ENCODE measurements at regions not wholly inside any gene's neighbourhood (a gene's known extent, or its start where the extent isn't known, plus 50 kb on each side); places are given as distances from the start of the nearest gene placed in this dataset.

DNA sequence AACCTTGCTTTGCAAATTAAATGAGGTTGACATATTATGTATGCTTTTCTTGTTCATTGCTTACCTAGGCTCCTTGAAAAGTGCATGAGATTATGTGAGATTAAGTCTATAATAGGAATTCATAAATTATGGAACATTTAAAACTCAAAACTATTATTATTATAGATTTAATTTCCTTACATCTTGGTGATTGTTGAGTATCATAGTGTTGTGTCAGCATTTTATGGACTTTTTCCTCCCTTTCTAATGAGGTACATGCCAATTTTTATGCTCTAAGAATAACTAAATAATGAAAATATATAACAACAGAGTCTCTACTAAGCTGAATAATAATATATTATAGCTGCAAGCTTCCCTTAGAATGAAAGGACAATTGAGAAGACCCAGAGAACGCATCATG lies 848.8 kb upstream of the AADAT start:
- no peak for DNase-seq
- CTCF ChIA-PET: no interaction called here
- no peak overlapping the region for H2AFZ ChIP-seq (ENCODE audit: insufficient read depth, low read depth, low read length, poor library complexity, severe bottlenecking)
- H3K9ac ChIP-seq (ENCODE audit: low read length): no peak overlapping the region
- TF ChIP-seq CTCF (IDR thresholded peaks at IDR 0.05) (no peak), EZH2 (IDR thresholded peaks at IDR 0.05; ENCODE audit: borderline replicate concordance, insufficient read depth, low read depth, low read length, poor library complexity, severe bottlenecking) (no peak)
- Mint-ChIP-seq H3K27ac (no peak overlapping the region), H3K9me3 (ENCODE audit: insufficient read depth) (peaks cover 7% of the 10 kb centered on the region), H3K27me3 (no peaks in the 10 kb centered on the region), H3K4me3 (no peak overlapping the region), H3K4me1 (no peaks in the 10 kb centered on the region)
- no peak overlapping the region for H3K4me3 ChIP-seq (ENCODE audit: control extremely low read depth in 1 of 5, extremely low read depth in 1 of 5, insufficient read depth in 1 of 5, low read depth in 2 of 5, low read length in 4 of 5)
- no peaks in the 10 kb centered on the region for H3K4me1 ChIP-seq (ENCODE audit: control insufficient read depth in 2 of 2, insufficient read depth in 2 of 2, low read length in 2 of 2)
- intact Hi-C loops (cut with micrococcal nuclease): no loop called here
- no peaks in the 10 kb centered on the region for H3K36me3 ChIP-seq (replicated peaks in 1 of 2; ENCODE audit: control extremely low read depth in 1 of 2, control insufficient read depth in 1 of 2, extremely low read depth in 1 of 2, insufficient read depth in 2 of 2, low read length in 1 of 2)
- H3K27ac ChIP-seq (ENCODE audit: low read length in 2 of 2): no peak overlapping the region
- no peaks in the 10 kb centered on the region for H4K20me1 ChIP-seq (ENCODE audit: control insufficient read depth, insufficient read depth, low read length, poor library complexity, severe bottlenecking)
- no peaks in the 10 kb centered on the region for H3K79me2 ChIP-seq (ENCODE audit: control insufficient read depth, insufficient read depth, low read length)
- no CpG with 5 or more reads among the region's 1 CpG for WGBS (ENCODE audit: insufficient coverage)
- no peak overlapping the region for H3K4me2 ChIP-seq (replicated peaks; ENCODE audit: low read depth, low read length, poor library complexity, severe bottlenecking)
- peaks cover 0 to 5% (median 0%) of the 10 kb centered on the region in 3 donors for H3K9me3 ChIP-seq (ENCODE audit: control extremely low read depth in 1 of 3, control insufficient read depth in 2 of 3, insufficient read depth in 1 of 3, low read length in 2 of 3)
- ATAC-seq (ENCODE audit: low read depth): no peak
- POLR2A ChIA-PET: no interaction called here
- no peaks in the 10 kb centered on the region for H3K27me3 ChIP-seq (replicated peaks in 1 of 4; ENCODE audit: control extremely low read depth in 1 of 4, control insufficient read depth in 3 of 4, insufficient read depth in 4 of 4, low read length in 3 of 4)

GRCh38 chr4:170931321-170931720 lies 841.6 kb upstream of the AADAT start:
- Mint-ChIP-seq H3K4me3 (no peak overlapping the region), H3K27ac (no peak overlapping the region), H3K9me3 (ENCODE audit: insufficient read depth) (no peaks in the 10 kb centered on the region), H3K27me3 (no peaks in the 10 kb centered on the region), H3K4me1 (no peaks in the 10 kb centered on the region)
- Histone ChIP-seq H3K4me2 (replicated peaks; ENCODE audit: low read depth, low read length, poor library complexity, severe bottlenecking) (no peak overlapping the region), H2AFZ (ENCODE audit: insufficient read depth, low read depth, low read length, poor library complexity, severe bottlenecking) (no peak overlapping the region), H3K36me3 (replicated peaks in 1 of 2; ENCODE audit: control extremely low read depth in 1 of 2, control insufficient read depth in 1 of 2, extremely low read depth in 1 of 2, insufficient read depth in 2 of 2, low read length in 1 of 2) (no peaks in the 10 kb centered on the region), H3K4me3 (ENCODE audit: control extremely low read depth in 1 of 5, extremely low read depth in 1 of 5, insufficient read depth in 1 of 5, low read depth in 2 of 5, low read length in 4 of 5) (no peak overlapping the region), H3K79me2 (ENCODE audit: control insufficient read depth, insufficient read depth, low read length) (no peaks in the 10 kb centered on the region), H3K4me1 (ENCODE audit: control insufficient read depth in 2 of 2, insufficient read depth in 2 of 2, low read length in 2 of 2) (no peaks in the 10 kb centered on the region), H3K27ac (ENCODE audit: low read length in 2 of 2) (no peak overlapping the region), H3K9ac (ENCODE audit: low read length) (no peak overlapping the region), H4K20me1 (ENCODE audit: control insufficient read depth, insufficient read depth, low read length, poor library complexity, severe bottlenecking) (no peaks in the 10 kb centered on the region), H3K9me3 (ENCODE audit: control extremely low read depth in 1 of 3, control insufficient read depth in 2 of 3, insufficient read depth in 1 of 3, low read length in 2 of 3) (no peaks in the 10 kb centered on the region), H3K27me3 (replicated peaks in 1 of 4; ENCODE audit: control extremely low read depth in 1 of 4, control insufficient read depth in 3 of 4, insufficient read depth in 4 of 4, low read length in 3 of 4) (no peaks in the 10 kb centered on the region)
- WGBS (ENCODE audit: insufficient coverage): no CpG with 5 or more reads among the region's 2 CpGs
- ATAC-seq (ENCODE audit: low read depth) (no peak), DNase-seq (no peak)
- intact Hi-C loops (cut with micrococcal nuclease): no loop called here
- TF ChIP-seq EZH2 (IDR thresholded peaks at IDR 0.05; ENCODE audit: borderline replicate concordance, insufficient read depth, low read depth, low read length, poor library complexity, severe bottlenecking) (no peak), CTCF (IDR thresholded peaks at IDR 0.05) (no peak)
- ChIA-PET CTCF (no interaction called here), POLR2A (no interaction called here)
